Activated CD8-positive, alpha-beta T cell treated with anti-CD3 and anti-CD28 coated beads for 36 hours (primary cell): ENCODE measurements at regions not wholly inside any gene's neighbourhood (a gene's known extent, or its start where the extent isn't known, plus 50 kb on each side); places are given as distances from the start of the nearest gene placed in this dataset.

Experiments used
- ATAC-seq: fragments of 200-7000 bp; cut with Tn5 transposase; one replicate; pipeline ENCODE4 v1.10.0; 2021; ENCODE audit warnings: mild to moderate bottlenecking, moderate library complexity
- CTCF ChIA-PET: fragments of 350-600 bp; sonication (Branson Sonifier 250); formaldehyde crosslinking; loops from one replicate; lab custom pipeline; 2021; ENCODE audit warnings: antibody characterized with exemption; lab: Charles Lee
- POLR2A ChIA-PET: fragments of 350-600 bp; sonication (Branson Sonifier 250); formaldehyde crosslinking; loops from one replicate; lab custom pipeline; 2021; ENCODE audit warnings: antibody characterized with exemption; lab: Charles Lee
- DNase-seq: peaks from one replicate; pipeline ENCODE4 v3.0.0-alpha.2; 2020
- H3K27ac Mint-ChIP-seq: one replicate; pipeline ENCODE4 v1.8.0; 2021; ENCODE audit warnings: mild to moderate bottlenecking, mixed read lengths
- H3K27me3 Mint-ChIP-seq: one replicate; pipeline ENCODE4 v1.8.0; 2021; ENCODE audit warnings: mixed read lengths
- H3K36me3 Mint-ChIP-seq: one replicate; pipeline ENCODE4 v1.8.0; 2021; ENCODE audit warnings: low read depth, mixed read lengths
- H3K4me1 Mint-ChIP-seq: one replicate; pipeline ENCODE4 v1.8.0; 2021; ENCODE audit warnings: low read depth, mixed read lengths
- H3K4me3 Mint-ChIP-seq: one replicate; pipeline ENCODE4 v1.8.0; 2021; ENCODE audit warnings: mild to moderate bottlenecking, moderate library complexity, mixed read lengths
- H3K9me3 Mint-ChIP-seq: one replicate; pipeline ENCODE4 v1.8.0; 2021; ENCODE audit warnings: mixed read lengths
- intact Hi-C: fragments of 100-400 bp; cut with micrococcal nuclease; formaldehyde crosslinking; loops from one replicate; pipeline ENCODE4 v1.10.0; 2022
- TF ChIP-seq, protein P1 (sequence below): fragments of 200-600 bp; IDR thresholded peaks from one replicate; pipeline ENCODE4 v1.8.0; 2022; ENCODE audit warnings: antibody characterized with exemption, mild to moderate bottlenecking

DNA sequence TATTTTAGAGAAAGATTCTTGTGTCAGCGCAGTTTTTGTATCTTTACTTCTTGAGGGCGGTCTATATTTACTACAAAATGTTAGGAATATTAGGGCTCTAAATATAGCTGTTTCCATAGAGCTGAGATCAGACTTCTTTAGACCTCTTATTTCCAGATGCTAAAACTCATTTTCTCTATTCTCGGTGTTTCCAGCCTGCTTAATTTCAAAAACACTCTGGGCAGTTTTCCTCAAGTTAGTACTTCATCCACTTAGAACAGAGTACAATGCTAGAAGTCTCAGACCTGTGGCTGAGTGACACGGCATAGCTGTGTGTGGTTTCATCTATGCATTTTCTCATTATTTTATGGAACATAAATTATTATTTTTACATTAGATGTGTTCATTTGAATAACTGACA, 346.6 kb downstream of the PABPC4L start:
- CTCF ChIA-PET, result no interaction called here
- DNase-seq, result no peak
- Mint-ChIP-seq H3K27ac (no peak overlapping the region), H3K4me3 (no peak overlapping the region), H3K27me3 (no peaks in the 10 kb centered on the region), H3K9me3 (peaks cover 10% of the 10 kb centered on the region), H3K36me3 (no peaks in the 10 kb centered on the region), H3K4me1 (no peaks in the 10 kb centered on the region)
- intact Hi-C loops, result no loop called here
- TF ChIP-seq, protein P1, sequence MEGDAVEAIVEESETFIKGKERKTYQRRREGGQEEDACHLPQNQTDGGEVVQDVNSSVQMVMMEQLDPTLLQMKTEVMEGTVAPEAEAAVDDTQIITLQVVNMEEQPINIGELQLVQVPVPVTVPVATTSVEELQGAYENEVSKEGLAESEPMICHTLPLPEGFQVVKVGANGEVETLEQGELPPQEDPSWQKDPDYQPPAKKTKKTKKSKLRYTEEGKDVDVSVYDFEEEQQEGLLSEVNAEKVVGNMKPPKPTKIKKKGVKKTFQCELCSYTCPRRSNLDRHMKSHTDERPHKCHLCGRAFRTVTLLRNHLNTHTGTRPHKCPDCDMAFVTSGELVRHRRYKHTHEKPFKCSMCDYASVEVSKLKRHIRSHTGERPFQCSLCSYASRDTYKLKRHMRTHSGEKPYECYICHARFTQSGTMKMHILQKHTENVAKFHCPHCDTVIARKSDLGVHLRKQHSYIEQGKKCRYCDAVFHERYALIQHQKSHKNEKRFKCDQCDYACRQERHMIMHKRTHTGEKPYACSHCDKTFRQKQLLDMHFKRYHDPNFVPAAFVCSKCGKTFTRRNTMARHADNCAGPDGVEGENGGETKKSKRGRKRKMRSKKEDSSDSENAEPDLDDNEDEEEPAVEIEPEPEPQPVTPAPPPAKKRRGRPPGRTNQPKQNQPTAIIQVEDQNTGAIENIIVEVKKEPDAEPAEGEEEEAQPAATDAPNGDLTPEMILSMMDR, result no peak
- ATAC-seq, result no peak
- POLR2A ChIA-PET, result no interaction called here

DNA sequence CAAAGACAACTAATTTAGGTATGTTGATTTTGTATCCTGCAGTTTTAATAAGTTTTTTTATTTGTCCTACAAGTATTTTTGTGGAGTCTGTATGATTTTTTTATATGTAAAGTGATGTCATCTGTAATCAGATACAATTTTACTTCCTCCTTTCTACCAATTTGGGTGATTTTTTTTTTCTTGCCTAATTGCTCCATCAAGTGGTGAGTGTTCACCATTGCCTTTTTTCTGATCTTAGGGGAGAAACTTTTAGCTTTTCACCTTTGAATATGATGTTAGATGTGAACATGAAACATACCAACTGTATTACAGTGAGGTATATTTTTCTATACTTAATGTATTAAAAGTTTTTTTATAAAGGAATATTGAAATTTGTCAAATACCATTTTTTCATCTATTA, 362.3 kb downstream of the PABPC4L start:
- DNase-seq (no peak), ATAC-seq (no peak)
- intact Hi-C loops, result no loop called here
- TF ChIP-seq, protein P1, result no peak
- POLR2A ChIA-PET, result no interaction called here
- CTCF ChIA-PET, result no interaction called here
- H3K27ac Mint-ChIP-seq, result no peak overlapping the region
- H3K36me3 Mint-ChIP-seq, result no peaks in the 10 kb centered on the region
- no peaks in the 10 kb centered on the region for H3K4me1 Mint-ChIP-seq
- H3K9me3 Mint-ChIP-seq, result peaks cover 16% of the 10 kb centered on the region
- H3K27me3 Mint-ChIP-seq, result no peaks in the 10 kb centered on the region
- H3K4me3 Mint-ChIP-seq, result no peak overlapping the region

DNA sequence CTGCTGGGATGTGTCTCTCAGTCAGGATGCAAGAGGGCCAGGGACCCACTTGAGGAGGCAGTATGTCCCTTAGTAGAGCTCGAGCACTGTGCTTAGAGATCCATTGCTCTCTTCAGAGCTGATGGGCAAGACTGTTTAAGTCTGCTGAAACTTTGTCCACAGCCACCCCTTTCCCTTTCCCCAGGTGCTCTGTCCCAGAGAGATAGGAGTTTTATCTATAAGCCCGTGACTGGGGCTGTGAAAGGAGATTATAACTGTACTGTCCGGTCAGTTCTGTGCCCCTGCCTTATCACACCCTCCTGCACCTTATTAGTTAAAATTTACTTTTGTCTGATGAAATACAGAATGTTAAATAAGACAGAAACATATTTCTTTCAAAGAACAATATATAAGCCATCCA, 378.4 kb downstream of the PABPC4L start:
- ATAC-seq, result no peak
- DNase-seq, result no peak
- Mint-ChIP-seq H3K4me3 (no peak overlapping the region), H3K27me3 (no peaks in the 10 kb centered on the region), H3K36me3 (no peaks in the 10 kb centered on the region), H3K9me3 (peaks cover 11% of the 10 kb centered on the region), H3K4me1 (no peaks in the 10 kb centered on the region), H3K27ac (no peak overlapping the region)
- intact Hi-C loops, result no loop called here
- TF ChIP-seq, protein P1, result no peak
- ChIA-PET POLR2A (no interaction called here), CTCF (interaction anchor here (0.9 kb wide), 1 partner anchor 15 kb away, joined by 4 read pairs; no protein-coding TSS in a partner anchor)

DNA sequence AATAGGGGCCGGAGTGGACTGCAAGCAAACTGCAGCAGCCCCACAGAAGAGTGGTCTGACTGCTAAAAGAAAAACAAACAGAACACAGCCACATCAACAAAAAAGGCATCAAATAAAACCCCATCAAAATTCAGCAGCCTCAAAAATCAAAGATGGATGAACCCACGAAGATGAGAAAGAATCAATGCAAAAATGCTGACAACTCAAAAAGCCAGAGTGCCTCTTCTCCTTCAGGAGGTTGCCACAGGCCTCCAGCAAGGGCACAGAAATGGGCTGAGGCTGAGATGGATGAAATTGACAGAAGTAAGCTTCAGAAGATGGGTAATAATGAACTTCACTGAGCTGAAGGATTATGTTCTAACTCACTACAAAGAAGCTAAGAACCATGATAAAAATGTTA, 388.6 kb downstream of the PABPC4L start:
- DNase-seq (no peak), ATAC-seq (no peak)
- Mint-ChIP-seq H3K27me3 (no peaks in the 10 kb centered on the region), H3K4me3 (no peak overlapping the region), H3K4me1 (no peaks in the 10 kb centered on the region), H3K27ac (no peak overlapping the region), H3K36me3 (no peaks in the 10 kb centered on the region), H3K9me3 (peaks cover 14% of the 10 kb centered on the region)
- CTCF ChIA-PET, result no interaction called here
- intact Hi-C loops, result no loop called here
- TF ChIP-seq, protein P1, result no peak
- POLR2A ChIA-PET, result interaction anchor here (0.6 kb wide), 1 partner anchor 163 kb away, joined by 4 read pairs; no protein-coding TSS in a partner anchor

DNA sequence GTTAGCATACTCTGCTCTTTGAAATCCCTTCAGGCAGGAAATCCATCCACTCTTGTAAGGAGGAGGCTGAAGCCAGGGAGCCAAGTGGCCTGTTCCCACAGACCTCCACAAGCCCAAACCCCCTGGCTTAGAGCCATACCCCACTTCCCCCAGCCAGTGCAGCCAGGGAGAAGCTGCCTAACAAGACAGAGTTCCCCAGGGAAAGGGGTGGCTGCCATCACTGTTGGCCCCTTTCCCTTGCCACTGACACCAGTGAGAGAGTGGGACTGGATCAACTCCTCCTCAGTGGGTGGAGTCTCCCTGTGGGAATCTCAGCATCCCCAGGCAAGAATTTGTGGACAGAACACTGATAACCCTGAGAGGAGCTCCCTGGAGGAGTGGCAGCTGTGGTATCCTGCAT, 389.4 kb downstream of the PABPC4L start:
- ChIA-PET CTCF (no interaction called here), POLR2A (interaction anchor here (0.6 kb wide), 1 partner anchor 164 kb away, joined by 4 read pairs; no protein-coding TSS in a partner anchor)
- TF ChIP-seq, protein P1, result no peak
- H3K27ac Mint-ChIP-seq, result no peak overlapping the region
- no peaks in the 10 kb centered on the region for H3K4me1 Mint-ChIP-seq
- no peak overlapping the region for H3K4me3 Mint-ChIP-seq
- intact Hi-C loops, result no loop called here
- no peaks in the 10 kb centered on the region for H3K36me3 Mint-ChIP-seq
- ATAC-seq, result no peak
- DNase-seq, result no peak
- H3K9me3 Mint-ChIP-seq, result peaks cover 9% of the 10 kb centered on the region
- H3K27me3 Mint-ChIP-seq, result no peaks in the 10 kb centered on the region
